ENCODE measurements at regions not wholly inside any gene's neighbourhood (a gene's known extent, or its start where the extent isn't known, plus 50 kb on each side); places are given as distances from the start of the nearest gene placed in this dataset.

DNA sequence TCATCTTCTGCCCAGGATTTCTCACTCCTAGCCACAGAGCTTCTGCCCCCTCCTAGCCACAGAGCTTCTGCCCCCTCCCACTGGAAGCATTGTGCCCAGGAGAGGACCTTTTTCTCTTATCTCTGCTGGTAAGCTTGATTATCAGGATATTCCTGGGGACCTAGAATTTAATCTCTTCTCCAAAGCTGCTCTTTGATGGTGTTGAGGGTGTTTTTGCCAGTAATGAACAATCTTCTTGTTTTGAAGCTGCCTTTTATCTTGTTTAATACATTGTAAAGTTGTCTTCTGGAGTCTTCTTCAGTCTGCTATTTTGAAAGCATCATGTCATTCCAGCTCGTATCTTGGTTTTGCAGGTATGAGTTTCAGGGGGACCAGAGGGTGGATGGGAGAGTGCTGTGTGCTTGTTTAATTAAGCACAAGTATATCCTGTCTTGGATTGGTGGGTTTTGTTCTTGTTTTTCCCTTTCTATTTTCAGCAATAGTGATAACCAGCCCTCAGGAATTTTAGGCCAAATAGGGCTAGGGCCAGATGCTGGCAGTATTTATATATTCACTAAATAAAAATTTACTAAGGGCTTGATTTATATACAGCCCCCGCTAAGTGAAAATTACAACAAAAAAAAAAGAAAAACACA, 214.0 kb upstream of the DMRT1 start:
- no peak for DNase-seq (ENCODE audit: low read depth in 3 of 3, low spot score in 1 of 3)

DNA sequence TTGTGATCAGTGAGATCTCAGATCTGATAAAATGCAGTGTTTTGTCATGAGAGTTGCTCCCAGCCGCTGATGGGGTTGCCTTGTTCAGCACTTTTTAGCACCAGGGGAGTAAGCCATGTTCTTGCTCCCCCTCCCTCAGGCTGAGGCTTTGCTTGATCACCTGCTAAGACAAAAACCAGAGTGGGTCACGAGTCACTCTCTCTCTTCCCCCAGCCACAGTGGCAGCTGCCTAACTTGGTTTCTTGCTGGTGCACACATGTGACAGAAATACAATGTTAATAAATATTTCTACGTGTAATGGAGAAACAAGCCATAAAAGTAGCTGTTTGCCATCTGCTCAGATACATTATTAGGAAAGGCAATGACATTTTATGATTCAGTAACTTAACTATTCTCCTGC, 212.4 kb upstream of the DMRT1 start:
- no peak for DNase-seq (ENCODE audit: low read depth in 3 of 3, low spot score in 1 of 3)

DNA sequence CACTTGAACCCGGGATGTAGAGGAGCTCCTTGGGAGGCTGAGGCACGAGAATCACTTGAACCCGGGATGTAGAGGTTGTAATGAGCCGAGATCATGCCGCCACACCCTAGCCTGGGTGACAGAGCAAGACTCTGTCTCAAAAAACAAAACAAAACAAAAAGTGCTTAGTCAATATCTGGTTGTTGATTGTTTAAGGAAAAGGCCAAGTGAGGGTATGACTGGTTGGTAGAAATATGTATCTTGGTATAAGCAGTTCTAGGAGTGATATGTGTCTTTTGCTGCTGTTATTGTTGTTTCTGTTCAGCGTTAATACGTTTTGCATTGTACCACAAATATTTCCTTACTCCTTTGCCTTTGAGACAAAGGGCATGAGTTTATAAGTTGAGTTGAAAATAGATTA, 210.7 kb upstream of the DMRT1 start:
- no peak for DNase-seq (ENCODE audit: low read depth in 3 of 3, low spot score in 1 of 3)

DNA sequence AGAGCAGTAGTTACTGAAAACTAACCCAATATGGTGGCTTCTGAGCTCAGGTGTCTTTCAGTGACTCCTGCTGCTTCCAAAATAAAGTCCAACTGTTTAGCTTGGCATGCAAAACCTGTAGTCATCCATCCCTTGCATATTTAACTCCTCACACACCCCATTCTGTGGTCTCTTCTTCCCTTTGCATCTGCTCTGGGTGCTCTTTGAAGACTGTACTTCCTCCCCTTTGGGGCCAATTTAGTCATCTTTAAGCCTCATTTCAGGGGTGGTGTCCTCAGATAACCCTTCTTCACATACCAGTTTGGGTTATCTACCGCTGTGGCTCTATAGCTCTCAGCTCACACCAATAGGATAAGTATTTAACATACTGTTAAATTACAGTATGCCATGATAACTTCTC, 209.9 kb upstream of the DMRT1 start:
- no peak for DNase-seq (ENCODE audit: low read depth in 3 of 3, low spot score in 1 of 3)

DNA sequence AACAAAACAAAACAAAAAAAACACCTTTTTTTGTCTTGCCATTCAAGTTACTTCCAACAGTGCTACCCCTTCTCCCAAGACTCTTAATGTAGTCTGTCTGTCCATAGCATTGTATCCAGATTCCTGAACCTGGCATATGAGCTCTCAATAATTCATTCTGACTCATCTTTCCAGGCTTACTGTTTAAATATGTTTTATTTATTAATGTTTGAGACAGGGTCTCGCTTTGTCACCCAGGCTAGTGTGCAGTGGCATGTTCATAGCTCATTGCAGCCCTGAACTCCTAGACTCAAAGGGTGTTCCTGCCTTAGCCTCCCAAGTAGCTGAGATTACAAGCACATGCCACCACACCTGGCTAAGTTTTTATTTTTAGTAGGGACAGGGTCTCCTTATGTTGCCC, 208.0 kb upstream of the DMRT1 start:
- DNase-seq (ENCODE audit: low read depth in 3 of 3, low spot score in 1 of 3) = no peak

DNA sequence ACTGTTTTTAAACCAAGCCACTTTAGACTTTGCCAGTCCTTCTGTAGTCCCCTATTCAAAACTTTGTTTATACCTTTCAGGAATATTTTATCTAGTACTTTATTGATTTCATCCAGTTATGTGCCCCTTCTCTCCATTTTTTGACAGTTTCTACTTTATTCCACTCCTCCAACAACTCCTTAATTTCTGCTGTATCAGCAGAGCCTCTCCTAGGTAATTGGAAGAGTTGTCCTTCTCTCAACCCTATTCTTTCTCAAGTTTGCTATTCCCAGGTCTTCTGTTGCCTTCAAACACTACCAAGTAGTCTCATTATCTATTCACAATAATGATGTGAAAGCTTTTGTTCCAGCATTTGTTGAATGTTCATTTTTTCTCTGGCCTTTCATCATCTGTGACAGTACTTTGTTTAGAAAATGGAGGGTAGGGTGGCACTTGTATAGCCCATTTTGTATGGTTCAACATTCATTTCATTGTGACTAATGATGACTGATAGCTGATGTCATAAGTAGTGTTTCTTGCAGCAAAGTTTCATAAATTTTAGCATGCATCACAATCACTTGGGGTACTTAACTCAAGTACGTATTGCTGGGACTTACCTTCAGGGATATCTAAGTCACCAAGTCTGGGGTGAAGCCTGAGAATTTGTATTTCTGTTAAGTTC, 204.4 kb upstream of the DMRT1 start:
- DNase-seq (ENCODE audit: low read depth in 3 of 3, low spot score in 1 of 3) = no peak

DNA sequence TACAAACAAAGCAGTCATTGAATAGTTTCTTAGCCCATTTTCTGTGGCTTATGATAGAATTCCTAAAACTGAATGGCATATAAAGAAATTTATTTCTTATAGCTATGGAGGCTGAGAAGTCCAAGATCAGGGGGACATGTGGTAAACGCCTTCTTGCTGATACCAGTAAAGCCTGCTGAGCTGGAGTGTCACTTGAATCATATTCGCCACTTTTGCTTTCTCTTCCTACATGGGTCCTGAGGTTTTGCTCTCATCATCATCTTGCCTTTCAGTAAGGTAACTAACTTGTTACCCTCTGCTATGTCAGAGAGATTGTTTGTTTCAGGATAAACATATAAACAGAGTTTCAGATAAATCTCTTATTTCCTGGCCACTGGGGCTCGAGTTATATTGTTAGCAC, 203.3 kb upstream of the DMRT1 start:
- DNase-seq (ENCODE audit: low read depth in 3 of 3, low spot score in 1 of 3) = no peak

DNA sequence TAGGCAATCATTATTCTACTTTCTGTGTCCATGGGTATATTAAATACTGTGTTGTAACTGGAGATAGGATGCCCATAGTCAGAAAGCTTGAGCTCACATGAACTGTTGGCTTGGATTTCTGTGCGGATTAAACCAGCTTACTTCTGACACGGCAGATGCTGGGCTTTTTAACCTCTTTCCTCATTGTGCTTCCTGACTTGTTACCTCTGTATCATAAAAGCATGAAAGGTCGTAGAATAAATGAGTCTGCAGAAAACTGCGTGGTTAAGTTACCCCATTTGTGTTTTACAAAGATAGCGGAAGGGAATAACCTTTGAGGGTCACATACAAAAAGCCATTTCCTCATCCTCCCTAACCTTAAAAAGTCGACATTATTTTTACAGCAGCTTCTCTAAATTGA, 199.5 kb upstream of the DMRT1 start:
- DNase-seq (ENCODE audit: low read depth in 3 of 3, low spot score in 1 of 3) = no peak

DNA sequence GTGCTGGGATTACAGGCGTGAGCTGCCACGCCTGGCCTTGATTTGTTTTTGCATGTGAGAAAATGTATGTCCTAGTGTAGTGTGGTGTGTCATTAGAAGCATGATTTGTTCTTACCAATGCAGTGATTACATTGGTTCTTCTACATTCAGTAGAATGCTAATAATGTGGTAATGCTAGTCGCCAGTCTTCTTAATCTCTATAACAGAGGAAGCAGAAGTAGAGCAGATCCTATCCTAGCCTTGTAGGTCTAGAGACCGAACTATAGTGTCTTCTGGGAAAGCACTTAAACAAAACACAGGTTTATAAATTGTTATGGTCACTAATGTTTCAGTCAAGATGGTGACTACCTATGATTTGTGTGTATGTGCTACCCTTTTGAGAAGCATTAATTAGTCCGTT, 197.5 kb upstream of the DMRT1 start:
- DNase-seq (ENCODE audit: low read depth in 3 of 3, low spot score in 1 of 3) = no peak

DNA sequence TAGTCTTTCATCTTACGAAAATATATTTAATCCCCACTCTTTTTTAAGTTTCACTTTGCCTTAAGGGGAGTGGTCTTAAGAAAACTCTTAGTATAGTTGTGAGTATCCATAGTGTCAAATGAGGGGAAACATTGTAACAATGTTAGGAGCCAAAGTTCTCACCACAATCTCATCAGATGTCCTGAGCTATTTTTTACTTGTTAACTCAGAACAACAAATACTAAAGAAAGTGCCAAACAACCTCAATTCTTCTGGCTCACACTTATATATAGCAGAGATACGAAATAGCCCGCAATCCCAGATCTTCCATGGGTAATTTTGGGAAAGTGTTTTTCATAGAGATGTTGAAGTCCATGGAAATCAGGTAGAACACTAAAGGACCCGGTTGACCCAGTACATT, 194.0 kb upstream of the DMRT1 start:
- no peak for DNase-seq (ENCODE audit: low read depth in 3 of 3, low spot score in 1 of 3)

DNA sequence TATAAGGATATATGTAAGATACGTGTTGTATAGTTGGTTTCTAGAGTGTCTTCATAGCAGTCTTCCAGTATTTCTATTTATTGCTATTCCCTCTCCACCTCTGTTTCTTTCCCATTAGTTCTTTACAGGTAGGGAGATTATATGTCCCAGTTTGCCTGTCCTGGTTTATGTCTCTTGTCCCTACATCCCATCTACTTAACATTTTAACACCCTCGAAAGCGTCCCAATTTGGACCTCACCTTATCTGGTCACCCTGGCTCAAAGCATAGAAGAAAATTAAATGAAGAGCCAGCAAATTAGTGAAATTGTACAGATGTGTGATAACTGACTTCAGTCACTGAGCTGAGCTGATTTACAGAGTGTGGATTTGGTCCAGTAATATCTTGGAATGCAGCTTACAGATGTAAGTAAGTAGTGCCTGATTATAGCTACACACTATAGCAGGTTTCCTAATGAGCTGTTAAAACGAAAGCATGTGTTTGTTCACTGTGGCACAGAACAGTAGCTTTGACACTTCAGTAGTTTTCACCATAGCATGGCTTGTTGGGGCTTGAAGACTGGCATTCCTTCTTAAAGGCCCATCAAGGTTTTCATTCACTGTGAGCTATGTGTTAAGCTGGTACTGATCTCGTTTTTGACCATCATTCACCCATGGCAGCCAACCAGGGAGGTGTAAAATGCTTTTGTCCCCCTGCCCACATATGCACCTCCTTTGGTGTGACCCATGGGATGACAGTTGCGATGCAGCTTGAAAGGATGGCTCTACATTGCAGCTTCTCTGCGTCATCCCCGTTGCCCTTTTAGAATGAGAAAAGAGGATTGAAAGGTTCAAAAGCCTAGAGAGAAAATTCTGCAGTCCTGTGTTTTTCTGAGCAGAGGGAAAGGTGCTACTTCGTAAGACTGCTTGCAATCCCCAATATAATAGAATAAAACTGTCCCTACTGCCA, 192.1 kb upstream of the DMRT1 start:
- no peak for DNase-seq (ENCODE audit: low read depth in 3 of 3, low spot score in 1 of 3)

DNA sequence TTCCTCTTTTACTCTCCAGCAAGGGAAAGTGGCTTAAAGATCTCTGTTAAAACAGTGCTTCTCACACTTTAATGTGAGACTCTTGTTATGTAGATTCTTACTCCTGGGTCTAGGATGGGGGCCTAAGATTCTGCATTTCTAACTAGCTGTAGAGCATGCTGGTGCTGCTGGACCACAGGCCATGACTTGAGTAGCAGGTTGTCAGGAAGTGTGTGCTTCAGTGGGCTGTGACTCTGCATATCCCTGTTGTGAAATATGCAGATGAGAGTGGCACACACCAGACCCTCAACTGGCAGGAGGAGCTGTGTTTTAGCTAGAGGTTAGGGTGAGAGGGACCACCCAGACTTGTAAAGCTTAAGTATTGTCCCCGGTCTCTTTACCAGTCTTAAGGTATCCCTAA, 191.1 kb upstream of the DMRT1 start:
- no peak for DNase-seq (ENCODE audit: low read depth in 3 of 3, low spot score in 1 of 3)

DNA sequence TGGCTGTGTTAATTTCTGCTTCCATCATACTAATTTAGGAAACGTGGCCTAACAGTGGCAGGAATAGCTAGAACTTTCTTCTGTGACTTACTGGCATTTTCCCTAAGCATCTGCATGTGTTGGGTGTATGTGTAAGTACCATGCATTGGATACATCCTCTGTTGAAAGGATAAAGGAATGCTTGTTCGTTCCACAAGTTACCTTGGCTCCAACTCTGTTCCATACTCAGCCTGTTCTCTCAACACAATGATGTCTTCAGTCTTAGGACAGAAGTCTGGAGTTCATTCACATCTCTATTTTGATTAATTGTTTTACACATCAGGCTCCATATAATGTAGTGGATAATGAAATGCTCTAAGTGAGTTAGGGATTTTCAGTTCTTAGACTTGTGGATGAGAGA, 190.1 kb upstream of the DMRT1 start:
- DNase-seq (ENCODE audit: low read depth in 3 of 3, low spot score in 1 of 3) = no peak

DNA sequence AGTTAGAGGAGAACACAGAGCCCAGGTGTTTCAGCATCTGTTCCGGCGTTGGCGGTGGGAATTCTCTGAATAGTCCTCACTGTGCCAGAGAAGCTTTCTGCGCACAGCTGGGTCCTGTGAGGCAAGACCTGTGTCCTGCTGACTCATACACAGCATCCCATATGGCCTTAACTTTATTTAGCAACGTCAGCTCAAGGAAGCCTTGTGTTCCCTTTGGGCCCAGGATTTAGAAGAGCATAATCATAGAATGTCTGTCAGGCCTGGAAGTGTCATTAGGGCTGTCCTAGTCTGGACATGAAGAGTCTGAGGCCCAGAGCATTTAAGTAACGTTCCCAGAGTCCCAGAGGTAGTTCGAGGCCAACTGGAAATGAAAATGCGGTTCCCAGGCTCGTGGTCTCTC, 188.6 kb upstream of the DMRT1 start:
- DNase-seq (ENCODE audit: low read depth in 3 of 3, low spot score in 1 of 3) = no peak

DNA sequence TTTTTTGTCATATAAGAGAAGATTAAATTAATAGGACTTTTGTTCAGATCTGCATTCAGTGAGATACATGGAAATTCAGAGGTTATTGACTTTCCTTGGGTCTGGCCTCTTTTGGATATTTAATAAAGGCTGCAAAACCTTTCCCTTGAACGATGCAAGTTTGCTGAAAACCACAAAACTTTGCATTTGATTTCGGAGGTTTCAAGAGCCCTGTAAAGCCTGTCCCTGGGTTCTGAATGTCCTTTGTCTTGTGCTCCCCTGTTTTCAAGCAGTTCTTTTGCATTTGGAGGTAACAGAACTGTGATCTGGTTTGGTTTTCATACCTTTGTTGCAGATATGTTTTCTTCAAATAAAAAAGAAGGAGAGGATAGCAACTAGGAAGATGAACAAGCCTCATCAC, 188.1 kb upstream of the DMRT1 start:
- no peak for DNase-seq (ENCODE audit: low read depth in 3 of 3, low spot score in 1 of 3)

DNA sequence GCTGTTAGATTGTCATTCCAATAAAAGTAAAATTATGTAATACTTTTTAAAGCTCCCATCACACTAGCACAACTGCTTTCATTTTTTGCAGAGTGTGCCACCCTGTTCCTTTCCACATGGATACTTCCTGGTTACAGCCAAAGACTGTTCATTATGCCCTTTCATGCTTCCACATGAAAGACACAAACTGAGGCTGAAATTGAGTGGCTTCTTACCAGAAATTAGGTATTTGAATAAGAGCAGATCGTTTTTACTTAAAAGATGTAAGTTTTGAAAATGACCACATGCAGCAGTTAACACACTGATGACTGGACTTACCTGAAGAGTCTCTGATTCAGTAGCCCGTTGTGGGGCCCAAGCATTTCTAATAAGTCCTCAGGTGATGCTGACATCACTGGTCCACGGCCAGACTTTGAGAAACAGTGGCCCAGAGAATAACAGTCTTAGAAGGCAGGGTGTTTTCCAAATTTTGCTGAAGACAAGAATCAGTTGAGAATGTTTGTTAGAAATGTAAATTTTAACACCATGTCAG, 187.6 kb upstream of the DMRT1 start:
- DNase-seq (ENCODE audit: low read depth in 3 of 3, low spot score in 1 of 3) = no peak

DNA sequence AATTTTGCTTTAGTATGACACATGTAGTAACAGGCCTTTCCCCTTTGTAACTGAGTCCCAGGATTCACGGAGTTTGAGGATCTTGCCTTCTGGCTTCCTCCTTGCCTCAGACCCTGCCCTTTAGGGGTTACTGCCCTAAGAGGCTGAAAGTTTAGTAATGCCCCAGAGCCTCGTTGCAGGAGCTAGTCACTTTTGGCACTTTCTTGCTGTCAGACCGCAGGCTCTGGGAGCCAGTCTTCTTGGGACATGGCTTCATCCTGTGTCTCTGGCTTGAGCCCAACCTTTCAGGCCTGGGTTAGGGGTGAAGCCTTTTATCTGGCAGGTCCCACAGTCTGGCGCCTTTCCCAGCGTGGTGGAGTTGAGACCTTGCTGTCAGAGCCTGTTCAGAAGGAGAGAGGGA, 185.6 kb upstream of the DMRT1 start:
- DNase-seq (ENCODE audit: low read depth in 3 of 3, low spot score in 1 of 3) = no peak

DNA sequence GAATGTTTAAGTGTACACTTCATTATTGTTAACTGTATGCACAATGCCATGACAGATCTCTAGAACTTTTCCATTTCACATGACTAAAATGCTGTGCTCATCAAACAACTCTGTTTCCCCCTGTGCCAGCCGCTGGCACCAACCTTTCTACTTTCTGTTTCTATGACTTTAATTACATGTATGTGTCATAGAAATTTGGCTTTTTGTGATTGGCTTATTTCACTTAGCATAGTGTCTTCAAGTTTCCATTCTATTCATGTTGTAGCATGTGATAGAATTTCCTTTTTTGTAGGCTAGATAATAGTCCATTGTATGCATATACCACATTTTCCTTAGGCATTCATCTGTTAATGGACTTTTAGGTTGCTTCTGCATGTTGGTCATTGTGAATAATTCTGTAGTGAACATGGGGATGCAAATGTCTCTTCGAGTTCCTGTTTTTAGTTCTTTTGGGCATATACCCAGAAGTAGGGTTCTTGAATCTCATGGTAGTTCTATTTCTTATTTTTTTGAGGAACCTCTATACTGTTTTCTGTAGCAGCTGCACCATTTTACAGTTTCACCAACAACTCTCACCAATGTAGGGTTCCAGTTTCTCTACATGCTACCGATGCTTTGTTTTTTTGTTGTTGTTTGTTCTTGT, 184.4 kb upstream of the DMRT1 start:
- no peak for DNase-seq (ENCODE audit: low read depth in 3 of 3, low spot score in 1 of 3)

DNA sequence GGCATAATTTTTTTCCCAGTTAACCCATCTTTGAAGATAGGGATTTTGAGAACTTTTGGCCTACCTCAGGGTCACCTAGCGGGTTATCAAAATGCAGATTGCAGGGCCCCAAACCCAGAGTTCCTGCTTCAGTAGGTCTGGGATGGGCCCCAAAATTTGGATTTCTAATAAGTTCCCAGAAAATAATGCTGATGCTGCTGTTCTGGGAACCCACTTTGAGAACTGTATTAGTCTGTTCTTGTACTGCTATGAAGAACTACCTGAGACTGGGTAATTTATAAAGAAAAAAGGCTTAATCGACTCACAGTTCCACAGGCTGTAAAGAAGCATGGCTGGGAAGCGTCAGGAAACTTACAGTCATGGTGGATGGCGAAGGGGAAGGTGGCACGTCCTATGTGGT, 182.2 kb upstream of the DMRT1 start:
- DNase-seq (ENCODE audit: low read depth in 3 of 3, low spot score in 1 of 3) = no peak

DNA sequence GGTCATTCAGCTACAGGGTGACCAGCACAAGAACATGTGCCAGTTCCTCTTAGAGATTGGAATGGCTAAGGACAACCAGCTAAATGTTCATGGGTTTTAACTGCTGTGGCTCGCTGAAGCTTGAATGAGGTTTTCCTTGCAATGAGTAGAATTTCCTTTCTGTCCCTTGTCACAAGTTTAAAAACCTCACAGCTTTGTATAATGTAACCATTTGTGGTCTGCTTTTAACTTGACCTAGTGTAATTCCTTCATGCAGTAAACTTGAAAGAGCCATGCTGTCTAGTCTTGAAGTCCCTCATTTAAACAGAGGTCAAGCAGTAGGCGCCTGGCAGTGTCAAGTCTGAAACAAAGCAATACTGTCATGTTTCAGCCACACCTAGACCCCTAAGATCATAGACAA, 181.3 kb upstream of the DMRT1 start:
- DNase-seq (ENCODE audit: low read depth in 3 of 3, low spot score in 1 of 3) = no peak

DNA sequence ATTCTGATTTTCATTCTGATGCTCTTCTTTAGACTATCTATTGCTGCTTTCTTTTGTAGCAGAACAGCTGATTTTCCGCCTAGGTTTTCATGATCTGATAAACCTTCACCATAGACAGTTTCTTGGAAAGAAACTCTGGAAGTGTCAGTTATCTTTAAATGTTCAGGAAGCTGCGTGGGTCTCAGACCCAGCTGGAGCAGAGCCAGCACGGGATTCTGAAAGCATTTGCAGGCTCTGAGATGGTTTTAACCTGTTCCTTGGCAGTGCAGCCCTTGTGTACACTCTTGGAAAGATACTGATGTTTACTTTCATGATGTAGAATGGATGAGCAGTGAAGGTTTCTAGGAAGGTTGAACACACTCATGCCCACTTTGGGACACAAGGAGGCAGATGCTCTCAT, 178.0 kb upstream of the DMRT1 start:
- no peak for DNase-seq (ENCODE audit: low read depth in 3 of 3, low spot score in 1 of 3)

DNA sequence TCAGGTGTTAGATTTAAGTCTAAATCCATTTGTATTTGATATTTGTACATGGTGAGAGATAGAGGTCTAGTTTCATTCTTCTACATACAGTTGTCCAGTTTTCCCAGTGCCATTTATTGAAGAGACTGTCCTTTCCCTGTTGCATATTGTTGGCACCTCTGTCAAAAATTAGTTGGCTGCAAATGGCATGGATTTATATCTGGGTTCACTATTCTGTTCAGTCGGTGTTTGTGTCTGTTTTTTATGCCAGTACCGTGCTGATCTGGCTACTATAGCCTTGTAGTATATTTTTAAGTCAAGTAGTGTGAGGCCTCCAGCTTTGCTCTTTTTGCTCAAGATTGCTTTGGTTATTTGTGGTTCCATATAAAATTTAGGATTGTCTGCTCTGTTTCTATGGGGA, 176.2 kb upstream of the DMRT1 start:
- no peak for DNase-seq (ENCODE audit: low read depth in 3 of 3, low spot score in 1 of 3)

Data from stimulated activated CD4-positive, alpha-beta T cell treated with anti-CD3 and anti-CD28 coated beads, TNF-alpha, amount 100 ng/mL, for 1 hour (primary cell).